IMR-90 (cell line): ENCODE measurements at regions not wholly inside any gene's neighbourhood (a gene's known extent, or its start where the extent isn't known, plus 50 kb on each side); places are given as distances from the start of the nearest gene placed in this dataset.
A peak's percentile ranks its signal among the peaks of the same experiment; 100 is the strongest.

ENCODE experiments used
- ATAC-seq: fragments of 200-7000 bp; cut with Tn5 transposase; 2 replicates; pipeline ENCODE4 v1.9.1; 2020; ENCODE audit warnings: low read depth, mild to moderate bottlenecking, moderate library complexity
- BruUV-seq: library from RNA; stranded (reverse); fragments of 400-500 nt; replicated peaks from 2 replicates; lab custom pipeline; 2021; lab: Mats Ljungman, UMichigan
- CTCF ChIA-PET: fragments of 300-600 bp; formaldehyde crosslinking; extraction: SDS; loops from one replicate; lab custom pipeline; 2021; ENCODE audit warnings: antibody characterized with exemption; lab: Yijun Ruan, JAX
- POLR2A ChIA-PET: fragments of 300-600 bp; sonication (Branson Sonifier 250); formaldehyde crosslinking; loops from one replicate; lab custom pipeline; 2022; ENCODE audit warnings: antibody characterized with exemption; ENCODE audit not compliant: unreplicated experiment; lab: Charles Lee
- DNase-seq: peaks from one replicate; pipeline ENCODE4 v3.0.0; 2013
- H2AFZ ChIP-seq: replicated peaks from 2 replicates; pipeline ENCODE3; 2013; ENCODE audit warnings: low read length, mild to moderate bottlenecking; ENCODE audit not compliant: poor library complexity
- H2AK5ac ChIP-seq: 2 replicates; pipeline ENCODE4 v1.6.1; 2013; ENCODE audit warnings: low read depth, low read length, inconsistent platforms
- H2AK9ac ChIP-seq: replicated peaks from 2 replicates; pipeline ENCODE3; 2013; ENCODE audit warnings: mild to moderate bottlenecking, low read depth, low read length, moderate library complexity; ENCODE audit not compliant: poor library complexity
- H2BK120ac ChIP-seq: 2 replicates; pipeline ENCODE4 v1.6.1; 2013; ENCODE audit warnings: low read depth, low read length, inconsistent platforms
- H2BK15ac ChIP-seq: 3 replicates; pipeline ENCODE4 v1.6.1; 2013; ENCODE audit warnings: low read depth, low read length, inconsistent platforms
- H2BK20ac ChIP-seq: 2 replicates; pipeline ENCODE4 v1.6.1; 2013; ENCODE audit warnings: low read depth, mild to moderate bottlenecking, inconsistent platforms, low read length, moderate library complexity
- H2BK5ac ChIP-seq: 2 replicates; pipeline ENCODE4 v1.6.1; 2013; ENCODE audit warnings: mild to moderate bottlenecking, low read depth, low read length, inconsistent platforms; ENCODE audit not compliant: poor library complexity, severe bottlenecking
- H3K14ac ChIP-seq: replicated peaks from 2 replicates; pipeline ENCODE4 v1.6.1; 2013; ENCODE audit warnings: low read depth, low read length, inconsistent platforms
- H3K18ac ChIP-seq: 2 replicates; pipeline ENCODE4 v1.6.1; 2013; ENCODE audit warnings: low read depth, low read length, control low read depth
- H3K23ac ChIP-seq: 2 replicates; pipeline ENCODE4 v1.6.1; 2013; ENCODE audit warnings: low read depth, low read length, inconsistent platforms
- H3K27ac ChIP-seq: 2 replicates; pipeline ENCODE4 v1.5.1; 2013; ENCODE audit warnings: mild to moderate bottlenecking, control low read depth, low read length; ENCODE audit not compliant: insufficient read depth
- H3K27me3 ChIP-seq: 2 replicates; pipeline ENCODE4 v1.6.1; 2013; ENCODE audit warnings: low read length; ENCODE audit not compliant: control insufficient read depth, insufficient read depth
- H3K36me3 ChIP-seq: 2 replicates; pipeline ENCODE4 v1.6.1; 2013; ENCODE audit warnings: low read length, mixed read lengths; ENCODE audit not compliant: control insufficient read depth, insufficient read depth
- H3K4ac ChIP-seq: 2 replicates; pipeline ENCODE4 v1.6.1; 2013; ENCODE audit warnings: low read depth, low read length, inconsistent platforms
- H3K4me1 ChIP-seq: 2 replicates; pipeline ENCODE4 v1.6.1; 2013; ENCODE audit warnings: low read length, mixed read lengths; ENCODE audit not compliant: control insufficient read depth, insufficient read depth
- H3K4me2 ChIP-seq: 2 replicates; pipeline ENCODE4 v1.6.1; 2013; ENCODE audit warnings: low read depth, mild to moderate bottlenecking, control low read depth, low read length, moderate library complexity
- H3K4me3 ChIP-seq: 2 replicates; pipeline ENCODE4 v1.5.1; 2013; ENCODE audit warnings: low read depth, mild to moderate bottlenecking, control low read depth, low read length, moderate library complexity; ENCODE audit not compliant: insufficient read depth
- H3K56ac ChIP-seq: 2 replicates; pipeline ENCODE4 v1.6.1; 2013; ENCODE audit warnings: low read length, inconsistent platforms; ENCODE audit not compliant: insufficient read depth; ENCODE audit errors: extremely low read depth
- H3K79me1 ChIP-seq, 2 experiments: 2 replicates each; pipeline ENCODE4 v1.6.1; 2013; ENCODE audit warnings: low read length in 2 of 2, inconsistent platforms in 1 of 2, low read depth in 1 of 2
- H3K9ac ChIP-seq: 2 replicates; pipeline ENCODE4 v1.6.1; 2013; ENCODE audit warnings: low read depth, low read length, control low read depth
- H3K9me1 ChIP-seq: 2 replicates; pipeline ENCODE4 v1.6.1; 2013; ENCODE audit warnings: low read length, inconsistent platforms; ENCODE audit not compliant: insufficient read depth
- H3K9me3 ChIP-seq: 2 replicates; pipeline ENCODE4 v1.6.1; 2013; ENCODE audit warnings: low read length; ENCODE audit not compliant: control insufficient read depth, insufficient read depth
- H4K20me1 ChIP-seq: 2 replicates; pipeline ENCODE4 v1.6.1; 2013; ENCODE audit warnings: low read length, inconsistent platforms; ENCODE audit not compliant: insufficient read depth
- H4K5ac ChIP-seq: 2 replicates; pipeline ENCODE4 v1.6.1; 2013; ENCODE audit warnings: mild to moderate bottlenecking, low read depth, low read length, control low read depth
- H4K8ac ChIP-seq, 2 experiments: 2 replicates each; pipeline ENCODE4 v1.6.1; 2013; ENCODE audit warnings: low read depth in 2 of 2, low read length in 2 of 2, control low read depth in 1 of 2, inconsistent platforms in 1 of 2
- H4K91ac ChIP-seq: 2 replicates; pipeline ENCODE4 v1.6.1; 2013; ENCODE audit warnings: low read depth, low read length, inconsistent platforms; ENCODE audit not compliant: insufficient read depth
- BHLHE40 ChIP-seq: fragments of 150-350 bp; IDR thresholded peaks from 2 replicates; pipeline ENCODE4 v1.6.1; 2016; ENCODE audit warnings: mild to moderate bottlenecking, low read depth, low read length
- MAFK ChIP-seq: IDR thresholded peaks from 2 replicates; pipeline ENCODE4 v1.6.1; 2012; ENCODE audit warnings: low read depth, low read length, improper control_type of control experiment
- MXI1 ChIP-seq: IDR thresholded peaks from 2 replicates; pipeline ENCODE4 v1.6.1; 2012; ENCODE audit warnings: low read depth, mild to moderate bottlenecking, low read length, moderate library complexity, borderline replicate concordance
- POLR2A ChIP-seq: IDR thresholded peaks from 2 replicates; pipeline ENCODE4 v1.6.1; 2012; ENCODE audit warnings: mild to moderate bottlenecking, low read depth, low read length
- WGBS, 2 experiments: methylation state at CpG; one replicate each; pipeline versions ENCODE4 v1.1.5 to v1.1.7; 2013; ENCODE audit warnings: missing lambda C conversion rate in 2 of 2; ENCODE audit not compliant: insufficient read length in 1 of 2; ENCODE audit errors: extremely low coverage in 2 of 2; 5-methylcytosine and 5-hydroxymethylcytosine counted together
- dilution Hi-C: fragments of 300-500 bp; cut with HindIII; formaldehyde crosslinking; loops from one replicate; pipeline ENCODE4 v1.14.3; 2018; ENCODE audit warnings: low sequenced_read_pairs; ENCODE audit not compliant: unreplicated experiment
- in situ Hi-C: fragments of 300-500 bp; cut with MboI; formaldehyde crosslinking; loops from 3 replicates; pipeline ENCODE4 v1.14.3; 2019; ENCODE audit warnings: low sequenced_read_pairs, inconsistent platforms, mixed read lengths
- intact Hi-C: fragments of 100-400 bp; cut with micrococcal nuclease; formaldehyde crosslinking; loops from 2 replicates; pipeline ENCODE4 v1.10.0; 2022

- dilution Hi-C loops (no loop called here), in situ Hi-C loops (loop anchor here (25.0 kb wide), 1 partner anchor 1273 kb away; no protein-coding TSS in a partner anchor), intact Hi-C loops (no loop called here)
- H4K20me1 ChIP-seq: no peaks in the 10 kb centered on the region
- H3K4me2 ChIP-seq: no peak overlapping the region
- no TSS peak for BruUV-seq
- H4K5ac ChIP-seq: no peak overlapping the region
- no peaks in the 10 kb centered on the region for H3K9me1 ChIP-seq
- H2AFZ ChIP-seq: no peak overlapping the region
- no CpG with 5 or more reads among the region's 3 CpGs for WGBS, 2 experiments
- H3K36me3 ChIP-seq: no peaks in the 10 kb centered on the region
- H3K14ac ChIP-seq: no peak overlapping the region
- H2AK5ac ChIP-seq: no peak overlapping the region
- H3K9me3 ChIP-seq: no peaks in the 10 kb centered on the region
- H2BK20ac ChIP-seq: no peak overlapping the region
- H3K27ac ChIP-seq: no peak overlapping the region
- no peak overlapping the region for H2BK5ac ChIP-seq
- no peak overlapping the region for H2AK9ac ChIP-seq
- no peak for DNase-seq
- no peaks in the 10 kb centered on the region for H3K27me3 ChIP-seq
- no peak overlapping the region for H3K23ac ChIP-seq
- no peak overlapping the region for H3K4ac ChIP-seq
- no peak overlapping the region for H3K18ac ChIP-seq
- no peak overlapping the region for H3K4me3 ChIP-seq
- CTCF ChIA-PET: no interaction called here
- no peak overlapping the region for H3K56ac ChIP-seq
- TF ChIP-seq MXI1 (no peak), POLR2A (no peak), BHLHE40 (no peak), MAFK (peak; percentile 26; the same call in 1 of the 2 replicates)
- POLR2A ChIA-PET: no interaction called here
- no peak overlapping the region for H4K8ac ChIP-seq
- no peak overlapping the region for H2BK120ac ChIP-seq
- no peaks in the 10 kb centered on the region for H3K4me1 ChIP-seq
- no peaks in the 10 kb centered on the region for H3K79me1 ChIP-seq
- ATAC-seq: no peak
- no peak overlapping the region for H2BK15ac ChIP-seq
- no peak overlapping the region for H4K91ac ChIP-seq
- no peak overlapping the region for H3K9ac ChIP-seq
Measured at GRCh38 chr1:88560621-88561020, 123.5 kb upstream of the PKN2 start.
